DND-41 (cell line): ENCODE measurements at regions not wholly inside any gene's neighbourhood (a gene's known extent, or its start where the extent isn't known, plus 50 kb on each side); places are given as distances from the start of the nearest gene placed in this dataset.

ENCODE experiments used
- EZH2 ChIP-seq: IDR thresholded peaks from 3 replicates; pipeline ENCODE4 v1.6.1; 2012; ENCODE audit warnings: borderline replicate concordance, low read depth, mild to moderate bottlenecking, moderate library complexity, low read length, inconsistent platforms; ENCODE audit not compliant: severe bottlenecking
- TF ChIP-seq, protein P1 (sequence below): IDR thresholded peaks from 2 replicates; pipeline ENCODE4 v1.5.1; 2012; ENCODE audit warnings: borderline replicate concordance, low read length, moderate library complexity, mild to moderate bottlenecking; ENCODE audit not compliant: poor library complexity, severe bottlenecking; ENCODE audit errors: extremely low read depth

DNA sequence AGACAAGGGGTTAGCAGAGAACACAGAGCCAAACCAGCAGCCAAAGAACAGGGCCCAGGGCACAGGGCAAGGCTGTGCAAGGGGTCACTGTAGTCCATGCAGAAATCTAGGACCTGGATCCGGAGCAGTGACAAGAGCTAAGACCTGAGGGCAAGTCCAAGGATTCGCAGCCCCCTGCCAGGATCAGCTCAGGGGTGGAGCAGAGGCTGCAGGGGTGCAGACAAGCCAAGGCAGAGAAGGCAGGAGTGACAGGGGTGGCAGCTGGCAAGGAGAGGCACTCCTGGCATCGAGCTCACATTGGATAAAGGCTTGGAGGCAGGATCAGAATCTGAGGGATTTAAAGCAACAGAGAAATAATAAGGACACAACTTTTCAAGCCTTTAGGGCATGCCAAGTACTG lies 80.7 kb upstream of the NANOS1 start:
- TF ChIP-seq, protein P1, sequence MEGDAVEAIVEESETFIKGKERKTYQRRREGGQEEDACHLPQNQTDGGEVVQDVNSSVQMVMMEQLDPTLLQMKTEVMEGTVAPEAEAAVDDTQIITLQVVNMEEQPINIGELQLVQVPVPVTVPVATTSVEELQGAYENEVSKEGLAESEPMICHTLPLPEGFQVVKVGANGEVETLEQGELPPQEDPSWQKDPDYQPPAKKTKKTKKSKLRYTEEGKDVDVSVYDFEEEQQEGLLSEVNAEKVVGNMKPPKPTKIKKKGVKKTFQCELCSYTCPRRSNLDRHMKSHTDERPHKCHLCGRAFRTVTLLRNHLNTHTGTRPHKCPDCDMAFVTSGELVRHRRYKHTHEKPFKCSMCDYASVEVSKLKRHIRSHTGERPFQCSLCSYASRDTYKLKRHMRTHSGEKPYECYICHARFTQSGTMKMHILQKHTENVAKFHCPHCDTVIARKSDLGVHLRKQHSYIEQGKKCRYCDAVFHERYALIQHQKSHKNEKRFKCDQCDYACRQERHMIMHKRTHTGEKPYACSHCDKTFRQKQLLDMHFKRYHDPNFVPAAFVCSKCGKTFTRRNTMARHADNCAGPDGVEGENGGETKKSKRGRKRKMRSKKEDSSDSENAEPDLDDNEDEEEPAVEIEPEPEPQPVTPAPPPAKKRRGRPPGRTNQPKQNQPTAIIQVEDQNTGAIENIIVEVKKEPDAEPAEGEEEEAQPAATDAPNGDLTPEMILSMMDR, result no peak
- TF ChIP-seq EZH2, result no peak
